ENCODE measurements at regions not wholly inside any gene's neighbourhood (a gene's known extent, or its start where the extent isn't known, plus 50 kb on each side); places are given as distances from the start of the nearest gene placed in this dataset.

GRCh38 chr17:31692027-31692426, 167.0 kb downstream of the COPRS start:
- no peak overlapping the region for H3K4me3 ChIP-seq (ENCODE audit: low read length)
- H3K9me3 ChIP-seq (replicated peaks; ENCODE audit: insufficient read depth, low read length) = no peaks in the 10 kb centered on the region
- H3K27ac ChIP-seq (ENCODE audit: low read length) = no peak overlapping the region
- no peaks in the 10 kb centered on the region for H4K20me1 ChIP-seq (ENCODE audit: insufficient read depth, low read length)
- DNase-seq = no peak
- no peak overlapping the region for H2AFZ ChIP-seq (ENCODE audit: low read length)
- no peaks in the 10 kb centered on the region for H3K36me3 ChIP-seq (replicated peaks; ENCODE audit: insufficient read depth, low read length)
- no peaks in the 10 kb centered on the region for H3K9me2 ChIP-seq (replicated peaks; ENCODE audit: insufficient read depth, low read length)
- H3K27me3 ChIP-seq (replicated peaks; ENCODE audit: insufficient read depth, low read length) = no peaks in the 10 kb centered on the region
- H3K4me2 ChIP-seq (ENCODE audit: low read depth, low read length) = no peak overlapping the region
- H3K79me2 ChIP-seq (ENCODE audit: low read length) = no peaks in the 10 kb centered on the region
- no peak for TF ChIP-seq EZH2phosphoT487 (IDR thresholded peaks at IDR 0.05; ENCODE audit: low read length)
- H3K9ac ChIP-seq (ENCODE audit: low read length) = no peak overlapping the region
- no peaks in the 10 kb centered on the region for H3F3A ChIP-seq (ENCODE audit: insufficient read depth, low read length)
- no peaks in the 10 kb centered on the region for H3K4me1 ChIP-seq (ENCODE audit: low read length)

- Histone ChIP-seq H3K4me2 (ENCODE audit: low read depth, low read length) (no peak overlapping the region), H3K27ac (ENCODE audit: low read length) (no peak overlapping the region), H3K9me3 (replicated peaks; ENCODE audit: insufficient read depth, low read length) (no peaks in the 10 kb centered on the region), H3K79me2 (ENCODE audit: low read length) (no peaks in the 10 kb centered on the region), H3K36me3 (replicated peaks; ENCODE audit: insufficient read depth, low read length) (no peaks in the 10 kb centered on the region), H3K9ac (ENCODE audit: low read length) (no peak overlapping the region), H3K4me3 (ENCODE audit: low read length) (no peak overlapping the region), H3K4me1 (ENCODE audit: low read length) (no peaks in the 10 kb centered on the region), H4K20me1 (ENCODE audit: insufficient read depth, low read length) (no peaks in the 10 kb centered on the region), H3K27me3 (replicated peaks; ENCODE audit: insufficient read depth, low read length) (no peaks in the 10 kb centered on the region), H3K9me2 (replicated peaks; ENCODE audit: insufficient read depth, low read length) (no peaks in the 10 kb centered on the region), H2AFZ (ENCODE audit: low read length) (no peak overlapping the region), H3F3A (ENCODE audit: insufficient read depth, low read length) (no peaks in the 10 kb centered on the region)
- TF ChIP-seq EZH2 (optimal IDR thresholded peaks at IDR 0.05; ENCODE audit: low read depth, low read length) (no peak), EZH2phosphoT487 (IDR thresholded peaks at IDR 0.05; ENCODE audit: low read length) (no peak), CTCF (IDR thresholded peaks at IDR 0.05; ENCODE audit: low read length) (no peak)
- no peak for DNase-seq
Measured at GRCh38 chr17:31691251-31691905, 167.7 kb downstream of the COPRS start.

GRCh38 chr17:31690151-31690551, 168.9 kb downstream of the COPRS start:
- H2AFZ ChIP-seq (ENCODE audit: low read length) = no peak overlapping the region
- TF ChIP-seq CTCF (IDR thresholded peaks at IDR 0.05; ENCODE audit: low read length) (no peak), EZH2 (optimal IDR thresholded peaks at IDR 0.05; ENCODE audit: low read depth, low read length) (no peak), EZH2phosphoT487 (IDR thresholded peaks at IDR 0.05; ENCODE audit: low read length) (no peak)
- no peaks in the 10 kb centered on the region for H3K79me2 ChIP-seq (ENCODE audit: low read length)
- no peak overlapping the region for H3K4me3 ChIP-seq (ENCODE audit: low read length)
- DNase-seq = no peak
- H3K36me3 ChIP-seq (replicated peaks; ENCODE audit: insufficient read depth, low read length) = no peaks in the 10 kb centered on the region
- H3K9me3 ChIP-seq (replicated peaks; ENCODE audit: insufficient read depth, low read length) = no peaks in the 10 kb centered on the region
- H3F3A ChIP-seq (ENCODE audit: insufficient read depth, low read length) = no peaks in the 10 kb centered on the region
- H3K9me2 ChIP-seq (replicated peaks; ENCODE audit: insufficient read depth, low read length) = no peaks in the 10 kb centered on the region
- H3K27ac ChIP-seq (ENCODE audit: low read length) = no peak overlapping the region
- no peaks in the 10 kb centered on the region for H3K27me3 ChIP-seq (replicated peaks; ENCODE audit: insufficient read depth, low read length)
- H3K4me1 ChIP-seq (ENCODE audit: low read length) = no peaks in the 10 kb centered on the region
- no peak overlapping the region for H3K4me2 ChIP-seq (ENCODE audit: low read depth, low read length)
- no peaks in the 10 kb centered on the region for H4K20me1 ChIP-seq (ENCODE audit: insufficient read depth, low read length)
- no peak overlapping the region for H3K9ac ChIP-seq (ENCODE audit: low read length)

GRCh38 chr17:31688701-31689100, 170.3 kb downstream of the COPRS start:
- no peaks in the 10 kb centered on the region for H3K9me3 ChIP-seq (replicated peaks; ENCODE audit: insufficient read depth, low read length)

More at GRCh38 chr17:31688701-31689100, 170.3 kb downstream of the COPRS start:
- H3F3A ChIP-seq (ENCODE audit: insufficient read depth, low read length) = no peaks in the 10 kb centered on the region
- no peak overlapping the region for H3K4me3 ChIP-seq (ENCODE audit: low read length)
- H3K27ac ChIP-seq (ENCODE audit: low read length) = no peak overlapping the region
- H2AFZ ChIP-seq (ENCODE audit: low read length) = no peak overlapping the region
- no peak overlapping the region for H3K4me2 ChIP-seq (ENCODE audit: low read depth, low read length)
- DNase-seq = no peak
- H3K9me2 ChIP-seq (replicated peaks; ENCODE audit: insufficient read depth, low read length) = no peaks in the 10 kb centered on the region
- no peaks in the 10 kb centered on the region for H3K79me2 ChIP-seq (ENCODE audit: low read length)
- H4K20me1 ChIP-seq (ENCODE audit: insufficient read depth, low read length) = no peaks in the 10 kb centered on the region
- TF ChIP-seq EZH2 (optimal IDR thresholded peaks at IDR 0.05; ENCODE audit: low read depth, low read length) = no peak
- TF ChIP-seq CTCF (IDR thresholded peaks at IDR 0.05; ENCODE audit: low read length) = no peak
- no peak for TF ChIP-seq EZH2phosphoT487 (IDR thresholded peaks at IDR 0.05; ENCODE audit: low read length)
- no peaks in the 10 kb centered on the region for H3K27me3 ChIP-seq (replicated peaks; ENCODE audit: insufficient read depth, low read length)
- H3K4me1 ChIP-seq (ENCODE audit: low read length) = no peaks in the 10 kb centered on the region
- H3K9ac ChIP-seq (ENCODE audit: low read length) = no peak overlapping the region
- H3K36me3 ChIP-seq (replicated peaks; ENCODE audit: insufficient read depth, low read length) = no peaks in the 10 kb centered on the region
